H9 (cell line): ENCODE measurements at regions not wholly inside any gene's neighbourhood (a gene's known extent, or its start where the extent isn't known, plus 50 kb on each side); places are given as distances from the start of the nearest gene placed in this dataset.

Experiments
- DNase-seq: peaks from one replicate; pipeline ENCODE4 v3.0.0-alpha.2; 2017
- H2AFZ ChIP-seq: one replicate; pipeline ENCODE4 v1.6.1; 2013; ENCODE audit warnings: mild to moderate bottlenecking, low read length, control low read depth, moderate library complexity
- H2AK5ac ChIP-seq: 2 replicates; pipeline ENCODE4 v1.6.1; 2013; ENCODE audit warnings: low read length, control low read depth, mixed read lengths; ENCODE audit not compliant: insufficient read length
- H2BK120ac ChIP-seq: one replicate; pipeline ENCODE4 v1.6.1; 2013; ENCODE audit warnings: low read depth, mild to moderate bottlenecking, low read length, control low read depth, inconsistent platforms; ENCODE audit not compliant: poor library complexity, severe bottlenecking
- H2BK12ac ChIP-seq: 2 replicates; pipeline ENCODE4 v1.6.1; 2013; ENCODE audit warnings: low read length, control low read depth, mixed read lengths, low read depth; ENCODE audit not compliant: insufficient read length
- H2BK15ac ChIP-seq: 2 replicates; pipeline ENCODE4 v1.6.1; 2013; ENCODE audit warnings: low read depth, low read length, control low read depth
- H2BK20ac ChIP-seq: one replicate; pipeline ENCODE4 v1.6.1; 2013; ENCODE audit warnings: low read depth, mild to moderate bottlenecking, low read length, control low read depth, inconsistent platforms; ENCODE audit not compliant: poor library complexity, severe bottlenecking
- H2BK5ac ChIP-seq: 2 replicates; pipeline ENCODE4 v1.6.1; 2013; ENCODE audit warnings: low read length, control low read depth, mixed read lengths; ENCODE audit not compliant: insufficient read length
- H3K14ac ChIP-seq: 2 replicates; pipeline ENCODE4 v1.6.1; 2013; ENCODE audit warnings: low read length, control low read depth; ENCODE audit not compliant: insufficient read depth
- H3K18ac ChIP-seq: 2 replicates; pipeline ENCODE4 v1.6.1; 2013; ENCODE audit warnings: low read depth, mild to moderate bottlenecking, mixed read lengths, low read length, control low read depth; ENCODE audit not compliant: insufficient read length
- H3K23ac ChIP-seq: 2 replicates; pipeline ENCODE4 v1.6.1; 2013; ENCODE audit warnings: low read length, control low read depth, mixed read lengths, low read depth; ENCODE audit not compliant: insufficient read length
- H3K23me2 ChIP-seq: 2 replicates; pipeline ENCODE4 v1.6.1; 2013; ENCODE audit warnings: low read depth, mild to moderate bottlenecking, mixed read lengths, low read length, control low read depth; ENCODE audit not compliant: insufficient read length, poor library complexity, severe bottlenecking
- H3K27ac ChIP-seq: 2 replicates; pipeline ENCODE4 v1.5.1; 2013; ENCODE audit warnings: low read length, control low read depth, mixed read lengths, low read depth; ENCODE audit not compliant: insufficient read length
- H3K27me3 ChIP-seq: 2 replicates; pipeline ENCODE4 v1.6.1; 2013; ENCODE audit warnings: low read length, control low read depth, inconsistent platforms; ENCODE audit not compliant: insufficient read depth
- H3K4ac ChIP-seq: 2 replicates; pipeline ENCODE4 v1.6.1; 2013; ENCODE audit warnings: low read depth, mild to moderate bottlenecking, control low read depth, inconsistent platforms, low read length, moderate library complexity
- H3K4me1 ChIP-seq: 2 replicates; pipeline ENCODE4 v1.6.1; 2013; ENCODE audit warnings: low read length, control low read depth, inconsistent platforms; ENCODE audit not compliant: insufficient read depth
- H3K4me2 ChIP-seq: 2 replicates; pipeline ENCODE4 v1.6.1; 2013; ENCODE audit warnings: low read length, control low read depth, mixed read lengths; ENCODE audit not compliant: insufficient read length, insufficient read depth
- H3K56ac ChIP-seq: 2 replicates; pipeline ENCODE4 v1.6.1; 2013; ENCODE audit warnings: low read depth, mild to moderate bottlenecking, mixed read lengths, low read length, control low read depth; ENCODE audit not compliant: insufficient read length
- H3K79me1 ChIP-seq: 2 replicates; pipeline ENCODE4 v1.6.1; 2013; ENCODE audit warnings: low read depth, mild to moderate bottlenecking, moderate library complexity, low read length, control low read depth, inconsistent platforms; ENCODE audit not compliant: insufficient read depth, poor library complexity, severe bottlenecking
- H3K79me2 ChIP-seq: 2 replicates; pipeline ENCODE4 v1.6.1; 2013; ENCODE audit warnings: low read length, control low read depth, inconsistent platforms; ENCODE audit not compliant: insufficient read depth
- H3K9ac ChIP-seq: 2 replicates; pipeline ENCODE4 v1.6.1; 2013; ENCODE audit warnings: low read length, control low read depth, mixed read lengths; ENCODE audit not compliant: insufficient read length; ENCODE audit errors: extremely low read depth
- H3K9me3 ChIP-seq: one replicate; pipeline ENCODE4 v1.6.1; 2013; ENCODE audit warnings: low read depth, low read length, inconsistent platforms; ENCODE audit not compliant: control insufficient read depth
- H3T11ph ChIP-seq: one replicate; pipeline ENCODE4 v1.6.1; 2013; ENCODE audit warnings: mild to moderate bottlenecking, low read length, control low read depth, inconsistent platforms
- H4K20me1 ChIP-seq: one replicate; pipeline ENCODE4 v1.6.1; 2013; ENCODE audit not compliant: control insufficient read depth, insufficient read length, insufficient read depth
- H4K5ac ChIP-seq: 2 replicates; pipeline ENCODE4 v1.6.1; 2013; ENCODE audit warnings: low read depth, mild to moderate bottlenecking, mixed read lengths, low read length, control low read depth; ENCODE audit not compliant: insufficient read length
- H4K8ac ChIP-seq: replicated peaks from 2 replicates; pipeline ENCODE4 v1.6.1; 2013; ENCODE audit warnings: low read length, control low read depth, mixed read lengths, low read depth; ENCODE audit not compliant: insufficient read length
- H4K91ac ChIP-seq: 2 replicates; pipeline ENCODE4 v1.6.1; 2013; ENCODE audit warnings: low read depth, mild to moderate bottlenecking, moderate library complexity, mixed read lengths, low read length, control low read depth; ENCODE audit not compliant: insufficient read length
- H3K27ac Mint-ChIP-seq, 3 experiments: 2 replicates in 2 of 3; 3 replicates in 1 of 3; pipeline ENCODE4 v1.8.0; 2020 to 2021; ENCODE audit warnings: mixed read lengths in 3 of 3, mild to moderate bottlenecking in 1 of 3, moderate library complexity in 1 of 3
- H3K27me3 Mint-ChIP-seq: 2 replicates; pipeline ENCODE4 v1.8.0; 2021; ENCODE audit warnings: low read depth, mild to moderate bottlenecking, moderate library complexity, mixed read lengths
- H3K36me3 Mint-ChIP-seq, 3 experiments: 2 replicates in 2 of 3; 3 replicates in 1 of 3; pipeline ENCODE4 v1.8.0; 2020 to 2021; ENCODE audit warnings: low read depth in 3 of 3, mixed read lengths in 3 of 3; ENCODE audit not compliant: insufficient read depth in 1 of 3
- H3K4me1 Mint-ChIP-seq, 2 experiments: 2 replicates each; pipeline ENCODE4 v1.8.0; 2020; ENCODE audit warnings: mixed read lengths in 2 of 2
- H3K4me3 Mint-ChIP-seq, 2 experiments: 2 replicates in 1 of 2; 3 replicates in 1 of 2; pipeline ENCODE4 v1.8.0; 2020 to 2021; ENCODE audit warnings: mild to moderate bottlenecking in 2 of 2, mixed read lengths in 2 of 2, moderate library complexity in 1 of 2
- H3K9me3 Mint-ChIP-seq, 2 experiments: 2 replicates in 1 of 2; 3 replicates in 1 of 2; pipeline ENCODE4 v1.8.0; 2020; ENCODE audit warnings: mild to moderate bottlenecking in 2 of 2, mixed read lengths in 2 of 2, moderate library complexity in 1 of 2
- CTCF ChIP-seq: fragments of 200-600 bp; sonication (generic); conservative IDR thresholded peaks from 3 replicates; pipeline ENCODE4 v1.8.0; 2021; ENCODE audit warnings: antibody characterized with exemption, mild to moderate bottlenecking
- WGBS: extraction: QIAGEN DNeasy Blood & Tissue Kit; methylation state at CpG from one replicate; pipeline ENCODE4 v1.1.7; 2013; ENCODE audit warnings: missing lambda C conversion rate, low lambda C conversion rate, mixed read lengths; ENCODE audit not compliant: insufficient read length; ENCODE audit errors: extremely low coverage; 5-methylcytosine and 5-hydroxymethylcytosine counted together

DNA sequence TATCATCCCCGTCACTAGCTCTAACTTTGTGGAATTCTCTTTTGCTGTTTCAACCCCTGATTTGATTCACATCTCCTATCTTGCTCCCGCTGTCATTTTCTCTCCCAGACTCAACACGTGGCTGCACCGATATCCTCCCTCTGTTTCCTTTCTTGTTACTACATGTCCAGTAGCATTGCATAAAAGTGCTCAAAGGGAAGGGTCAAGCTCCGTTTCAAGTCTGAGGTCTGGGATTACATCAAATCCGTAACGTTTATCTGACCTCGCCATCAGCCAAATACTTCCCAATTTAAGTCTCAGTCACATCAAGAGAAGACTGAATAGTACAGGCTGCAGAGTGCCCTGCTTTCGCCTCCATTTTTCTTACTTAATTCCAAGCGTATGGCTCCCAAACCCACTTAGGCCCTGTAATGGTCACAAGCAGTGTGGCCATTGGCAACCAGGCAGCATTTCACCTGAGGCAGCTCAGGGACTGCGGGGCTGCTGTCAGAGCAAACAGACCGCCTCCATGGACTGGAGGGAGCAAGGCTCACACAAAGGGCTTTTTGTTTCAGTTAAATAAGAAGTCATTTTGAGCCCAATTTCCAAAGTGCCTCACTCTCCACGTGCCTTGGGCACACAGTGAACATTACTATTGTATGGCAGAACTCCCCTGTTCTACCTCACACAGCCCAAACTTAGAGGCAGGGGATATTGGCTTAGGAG is 217.8 kb downstream of the BCL11A start:
- no peak overlapping the region for H2BK5ac ChIP-seq
- no peaks in the 10 kb centered on the region for H3K79me1 ChIP-seq
- no peak overlapping the region for H3K27ac ChIP-seq
- no peak overlapping the region for H3K14ac ChIP-seq
- Mint-ChIP-seq H3K4me1 (peaks cover 3 to 9% of the 10 kb centered on the region in 2 experiments; a peak in 2 of 4 replicates), H3K9me3 (no peaks in the 10 kb centered on the region), H3K4me3 (no peak overlapping the region), H3K27ac (no peak overlapping the region), H3K27me3 (peaks cover 5% of the 10 kb centered on the region), H3K36me3 (no peaks in the 10 kb centered on the region)
- H3K23me2 ChIP-seq, result no peaks in the 10 kb centered on the region
- no peak overlapping the region for H2BK12ac ChIP-seq
- no peak overlapping the region for H3K18ac ChIP-seq
- no peak overlapping the region for H2AK5ac ChIP-seq
- H2BK15ac ChIP-seq, result no peak overlapping the region
- H3K4ac ChIP-seq, result no peak overlapping the region
- H4K8ac ChIP-seq, result no peak overlapping the region
- no peaks in the 10 kb centered on the region for H4K20me1 ChIP-seq
- no peak overlapping the region for H4K91ac ChIP-seq
- H3T11ph ChIP-seq, result no peak overlapping the region
- H2AFZ ChIP-seq, result no peak overlapping the region
- H2BK20ac ChIP-seq, result no peak overlapping the region
- no peak overlapping the region for H3K23ac ChIP-seq
- H3K79me2 ChIP-seq, result no peaks in the 10 kb centered on the region
- H3K27me3 ChIP-seq, result no peaks in the 10 kb centered on the region
- H3K9ac ChIP-seq, result no peak overlapping the region
- H3K4me1 ChIP-seq, result no peaks in the 10 kb centered on the region
- no peaks in the 10 kb centered on the region for H3K9me3 ChIP-seq
- H4K5ac ChIP-seq, result no peak overlapping the region
- TF ChIP-seq CTCF, result no peak
- H2BK120ac ChIP-seq, result no peak overlapping the region
- no CpG with 5 or more reads among the region's 13 CpGs for WGBS
- no peak overlapping the region for H3K4me2 ChIP-seq
- DNase-seq, result no peak
- H3K56ac ChIP-seq, result no peak overlapping the region
